Panc1 (cell line): ENCODE measurements at regions not wholly inside any gene's neighbourhood (a gene's known extent, or its start where the extent isn't known, plus 50 kb on each side); places are given as distances from the start of the nearest gene placed in this dataset.

Experiments used
- POLR2AphosphoS5 ChIP-seq: IDR thresholded peaks from 2 replicates; pipeline ENCODE4 v1.6.1; 2012; ENCODE audit warnings: mild to moderate bottlenecking, low read depth, low read length, moderate library complexity
- SIN3A ChIP-seq: IDR thresholded peaks from 2 replicates; pipeline ENCODE4 v1.6.1; 2012; ENCODE audit warnings: low read depth, mild to moderate bottlenecking, low read length, moderate library complexity, borderline replicate concordance; ENCODE audit not compliant: insufficient read depth
- TCF7L2 ChIP-seq: IDR thresholded peaks from 2 replicates; pipeline ENCODE4 v1.6.1; 2011; ENCODE audit warnings: mild to moderate bottlenecking, low read depth, low read length, inconsistent platforms
- TF ChIP-seq, protein P1 (sequence below): fragments of 450-650 bp; IDR thresholded peaks from 2 replicates; pipeline ENCODE4 v1.5.1; 2017; ENCODE audit warnings: mild to moderate bottlenecking
- TF ChIP-seq, protein P2 (sequence below), 2 experiments: IDR thresholded peaks; 2 replicates each; pipeline ENCODE4 v1.6.1; 2011 to 2012; ENCODE audit warnings: low read depth in 2 of 2, control low read depth in 1 of 2, low read length in 1 of 2, mild to moderate bottlenecking in 1 of 2, moderate library complexity in 1 of 2; ENCODE audit not compliant: insufficient read depth in 1 of 2

DNA sequence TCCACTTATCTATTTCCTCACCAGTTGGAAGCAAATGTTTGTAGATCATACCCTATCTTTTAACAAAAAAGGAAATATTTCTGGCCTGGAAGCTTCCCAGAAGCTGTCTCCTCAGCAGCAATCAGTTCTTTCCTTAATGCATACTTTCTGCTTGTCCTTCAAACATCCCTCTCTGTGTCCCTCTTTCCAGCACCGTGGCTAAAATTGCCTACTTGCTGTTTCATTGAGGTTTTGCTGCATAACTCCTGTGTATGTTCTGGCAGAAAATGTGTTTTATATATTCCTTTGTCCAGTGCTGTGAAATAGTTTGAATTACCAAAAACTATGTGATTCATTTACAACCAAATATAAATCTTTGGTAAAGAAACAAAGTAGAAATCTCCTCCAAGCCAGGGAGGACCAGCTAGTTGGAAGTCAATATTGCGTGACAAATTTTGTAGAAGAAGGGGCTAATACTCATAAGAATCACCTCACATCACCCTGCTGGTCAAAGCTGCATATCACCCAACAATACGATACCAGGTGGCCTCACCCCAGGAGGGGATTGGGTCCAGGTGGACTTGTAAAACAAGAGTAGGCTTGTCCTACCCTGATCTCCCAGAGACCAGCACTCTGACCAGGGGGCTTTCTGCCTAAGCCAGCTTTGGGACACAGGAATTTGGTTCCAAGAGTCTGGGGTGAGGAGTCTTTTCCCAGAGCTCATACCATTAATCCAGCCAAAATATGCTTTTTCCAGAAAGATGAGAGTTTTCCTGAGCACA is 198.4 kb upstream of the SNX2 start:
- no peak for TF ChIP-seq POLR2AphosphoS5
- TF ChIP-seq, protein P1, sequence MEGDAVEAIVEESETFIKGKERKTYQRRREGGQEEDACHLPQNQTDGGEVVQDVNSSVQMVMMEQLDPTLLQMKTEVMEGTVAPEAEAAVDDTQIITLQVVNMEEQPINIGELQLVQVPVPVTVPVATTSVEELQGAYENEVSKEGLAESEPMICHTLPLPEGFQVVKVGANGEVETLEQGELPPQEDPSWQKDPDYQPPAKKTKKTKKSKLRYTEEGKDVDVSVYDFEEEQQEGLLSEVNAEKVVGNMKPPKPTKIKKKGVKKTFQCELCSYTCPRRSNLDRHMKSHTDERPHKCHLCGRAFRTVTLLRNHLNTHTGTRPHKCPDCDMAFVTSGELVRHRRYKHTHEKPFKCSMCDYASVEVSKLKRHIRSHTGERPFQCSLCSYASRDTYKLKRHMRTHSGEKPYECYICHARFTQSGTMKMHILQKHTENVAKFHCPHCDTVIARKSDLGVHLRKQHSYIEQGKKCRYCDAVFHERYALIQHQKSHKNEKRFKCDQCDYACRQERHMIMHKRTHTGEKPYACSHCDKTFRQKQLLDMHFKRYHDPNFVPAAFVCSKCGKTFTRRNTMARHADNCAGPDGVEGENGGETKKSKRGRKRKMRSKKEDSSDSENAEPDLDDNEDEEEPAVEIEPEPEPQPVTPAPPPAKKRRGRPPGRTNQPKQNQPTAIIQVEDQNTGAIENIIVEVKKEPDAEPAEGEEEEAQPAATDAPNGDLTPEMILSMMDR = no peak
- no peak for TF ChIP-seq SIN3A
- TF ChIP-seq, protein P2, sequence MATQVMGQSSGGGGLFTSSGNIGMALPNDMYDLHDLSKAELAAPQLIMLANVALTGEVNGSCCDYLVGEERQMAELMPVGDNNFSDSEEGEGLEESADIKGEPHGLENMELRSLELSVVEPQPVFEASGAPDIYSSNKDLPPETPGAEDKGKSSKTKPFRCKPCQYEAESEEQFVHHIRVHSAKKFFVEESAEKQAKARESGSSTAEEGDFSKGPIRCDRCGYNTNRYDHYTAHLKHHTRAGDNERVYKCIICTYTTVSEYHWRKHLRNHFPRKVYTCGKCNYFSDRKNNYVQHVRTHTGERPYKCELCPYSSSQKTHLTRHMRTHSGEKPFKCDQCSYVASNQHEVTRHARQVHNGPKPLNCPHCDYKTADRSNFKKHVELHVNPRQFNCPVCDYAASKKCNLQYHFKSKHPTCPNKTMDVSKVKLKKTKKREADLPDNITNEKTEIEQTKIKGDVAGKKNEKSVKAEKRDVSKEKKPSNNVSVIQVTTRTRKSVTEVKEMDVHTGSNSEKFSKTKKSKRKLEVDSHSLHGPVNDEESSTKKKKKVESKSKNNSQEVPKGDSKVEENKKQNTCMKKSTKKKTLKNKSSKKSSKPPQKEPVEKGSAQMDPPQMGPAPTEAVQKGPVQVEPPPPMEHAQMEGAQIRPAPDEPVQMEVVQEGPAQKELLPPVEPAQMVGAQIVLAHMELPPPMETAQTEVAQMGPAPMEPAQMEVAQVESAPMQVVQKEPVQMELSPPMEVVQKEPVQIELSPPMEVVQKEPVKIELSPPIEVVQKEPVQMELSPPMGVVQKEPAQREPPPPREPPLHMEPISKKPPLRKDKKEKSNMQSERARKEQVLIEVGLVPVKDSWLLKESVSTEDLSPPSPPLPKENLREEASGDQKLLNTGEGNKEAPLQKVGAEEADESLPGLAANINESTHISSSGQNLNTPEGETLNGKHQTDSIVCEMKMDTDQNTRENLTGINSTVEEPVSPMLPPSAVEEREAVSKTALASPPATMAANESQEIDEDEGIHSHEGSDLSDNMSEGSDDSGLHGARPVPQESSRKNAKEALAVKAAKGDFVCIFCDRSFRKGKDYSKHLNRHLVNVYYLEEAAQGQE (IDR thresholded peaks at IDR 0.05; ENCODE audit: insufficient read depth in 1 of 2, low read depth in 2 of 2, low read length in 1 of 2) = no peak
- TF ChIP-seq TCF7L2 = no peak
